GM21526 (cell line): ENCODE measurements at regions not wholly inside any gene's neighbourhood (a gene's known extent, or its start where the extent isn't known, plus 50 kb on each side); places are given as distances from the start of the nearest gene placed in this dataset.

Experiments used
- ATAC-seq: cut with Tn5 transposase; IDR thresholded peaks from one replicate; pipeline ENCODE4 v1.9.1; 2021; ENCODE audit warnings: moderate library complexity; ENCODE audit not compliant: unreplicated experiment, low FRiP score

- ATAC-seq: no peak
Measured at GRCh38 chr14:76929927-76930326, 98.6 kb downstream of the IRF2BPL start.

- ATAC-seq: no peak
Measured at GRCh38 chr14:76927971-76928700, 100.4 kb downstream of the IRF2BPL start.

GRCh38 chr14:76926521-76927251 lies 100.5 kb downstream of the LRRC74A start:
- ATAC-seq: no peak

GRCh38 chr14:76925097-76925441 lies 98.9 kb downstream of the LRRC74A start:
- ATAC-seq: no peak

- no peak for ATAC-seq
Measured at GRCh38 chr14:76924371-76925096, 98.3 kb downstream of the LRRC74A start.

GRCh38 chr14:76923431-76924370 lies 97.5 kb downstream of the LRRC74A start:
- ATAC-seq: no peak

GRCh38 chr14:76922584-76922983 lies 96.4 kb downstream of the LRRC74A start:
- no peak for ATAC-seq

- no peak for ATAC-seq
Measured at GRCh38 chr14:76922092-76922491, 95.9 kb downstream of the LRRC74A start.

GRCh38 chr14:76921088-76921399 lies 94.8 kb downstream of the LRRC74A start:
- ATAC-seq: no peak

- ATAC-seq: no peak
Measured at GRCh38 chr14:76920331-76921087, 94.3 kb downstream of the LRRC74A start.

GRCh38 chr14:76919431-76920330 lies 93.5 kb downstream of the LRRC74A start:
- ATAC-seq: no peak
